AG04449 (cell line): ENCODE measurements at regions not wholly inside any gene's neighbourhood (a gene's known extent, or its start where the extent isn't known, plus 50 kb on each side); places are given as distances from the start of the nearest gene placed in this dataset.

Experiments used
- CTCF ChIA-PET: fragments of 350-600 bp; formaldehyde crosslinking; extraction: SDS; loops from one replicate; lab custom pipeline; 2021; ENCODE audit warnings: antibody characterized with exemption; lab: Yijun Ruan, JAX
- POLR2A ChIA-PET: fragments of 400-600, 350-600 bp; formaldehyde crosslinking; extraction: SDS; loops from one replicate; lab custom pipeline; 2020; ENCODE audit warnings: antibody characterized with exemption, inconsistent platforms; lab: Yijun Ruan, JAX
- DNase-seq: peaks from one replicate; pipeline ENCODE4 v3.0.0-alpha.2; 2010; ENCODE audit warnings: low read depth, low spot score
- H3K4me3 ChIP-seq: 2 replicates; pipeline ENCODE4 v1.5.1; 2011; ENCODE audit warnings: low read depth, mild to moderate bottlenecking, control low read depth, low read length
- CTCF ChIP-seq: IDR thresholded peaks from one replicate; pipeline ENCODE4 v1.5.1; 2011; ENCODE audit warnings: mild to moderate bottlenecking, moderate library complexity, low read length, control low read depth, inconsistent platforms; ENCODE audit not compliant: insufficient read depth; ENCODE audit errors: missing control alignments

DNA sequence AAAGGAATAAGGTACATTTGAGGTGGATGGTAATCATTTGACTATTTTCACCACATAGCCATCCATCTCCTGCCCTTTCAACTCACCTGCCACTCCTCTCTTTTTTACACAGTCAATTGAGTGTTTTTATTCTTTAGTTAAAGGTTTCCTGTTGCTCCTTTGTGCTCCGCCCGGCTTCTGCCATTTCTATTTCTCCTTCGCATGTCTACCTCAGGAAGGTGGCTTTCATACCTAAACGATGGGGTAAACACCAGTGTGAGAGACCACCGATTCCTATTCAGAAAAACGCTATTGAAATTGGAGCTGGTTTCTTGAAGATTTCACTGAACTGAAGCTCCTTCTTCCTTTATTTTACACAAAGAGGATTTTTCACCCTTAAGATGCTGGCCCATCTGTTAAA, 1628.0 kb upstream of the PIK3C3 start:
- CTCF ChIA-PET: no interaction called here

DNA sequence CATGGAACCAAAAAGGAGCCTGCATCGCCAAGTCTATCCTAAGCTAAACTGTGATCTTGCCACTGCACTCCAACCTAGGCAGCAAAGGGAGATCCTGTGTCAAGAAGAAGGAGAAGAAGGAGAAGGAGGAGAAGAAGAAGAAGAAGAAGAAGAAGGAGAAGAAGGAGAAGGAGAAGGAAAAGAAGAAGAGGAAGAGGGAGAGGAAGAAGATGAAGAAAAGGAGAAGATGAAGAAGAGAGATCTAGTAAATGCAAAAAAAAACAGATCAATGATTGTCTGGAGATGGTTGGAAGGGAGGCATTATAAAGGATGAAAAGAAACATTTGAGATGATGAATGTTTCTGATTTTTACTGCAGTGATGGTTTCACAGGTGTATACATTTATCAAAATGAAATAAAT, 1629.0 kb upstream of the PIK3C3 start:
- H3K4me3 ChIP-seq: no peak overlapping the region
- DNase-seq: no peak
- ChIA-PET CTCF (no interaction called here), POLR2A (no interaction called here)
- TF ChIP-seq CTCF: no peak

More for the DNA sequence above, 1628.0 kb upstream of the PIK3C3 start:
- TF ChIP-seq CTCF: no peak
- no peak overlapping the region for H3K4me3 ChIP-seq
- POLR2A ChIA-PET: no interaction called here
- no peak for DNase-seq

DNA sequence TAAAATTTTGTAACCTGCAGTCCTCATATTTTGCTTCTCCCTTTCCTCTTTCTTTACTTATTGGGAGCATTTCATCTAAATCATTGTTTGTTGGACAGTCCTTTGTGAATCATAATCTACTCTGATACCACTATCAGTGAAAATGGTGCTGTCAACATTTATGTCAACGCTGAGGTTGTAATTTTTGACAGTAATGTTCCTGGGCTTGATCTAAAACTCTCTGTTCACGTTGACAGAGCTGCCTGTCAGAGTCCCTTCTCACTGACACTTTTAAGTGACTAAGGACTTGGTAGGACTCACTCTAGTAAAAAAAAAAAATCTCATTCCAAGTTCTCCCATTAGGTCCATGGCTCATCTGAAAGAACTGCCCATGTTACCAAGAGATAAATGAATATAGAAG, 1640.8 kb upstream of the PIK3C3 start:
- ChIA-PET POLR2A (no interaction called here), CTCF (no interaction called here)
- H3K4me3 ChIP-seq: no peak overlapping the region
- no peak for TF ChIP-seq CTCF
- no peak for DNase-seq

GRCh38 chr18:40313030-40313642, 1641.9 kb upstream of the PIK3C3 start:
- no peak for DNase-seq
- ChIA-PET POLR2A (no interaction called here), CTCF (no interaction called here)
- no peak for TF ChIP-seq CTCF
- H3K4me3 ChIP-seq: no peak overlapping the region

DNA sequence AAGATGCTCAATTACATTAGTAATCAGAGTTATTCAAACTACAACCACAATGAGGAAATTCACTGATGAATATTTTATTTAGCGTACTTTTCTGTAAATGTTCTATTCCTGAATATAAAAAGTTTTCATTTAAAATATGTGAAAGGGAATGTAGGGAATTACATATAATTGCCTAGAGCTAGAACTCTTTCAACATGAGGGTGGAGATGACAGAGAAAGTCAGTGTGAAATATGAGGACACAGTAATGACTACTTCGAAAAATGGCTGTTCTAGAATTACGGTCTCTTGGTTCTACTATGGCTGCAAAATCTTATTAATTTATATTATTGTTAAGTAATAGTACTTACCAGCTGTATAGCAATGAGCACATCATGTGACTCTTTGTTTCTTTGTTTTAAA, 1647.4 kb upstream of the PIK3C3 start:
- CTCF ChIA-PET: no interaction called here
- POLR2A ChIA-PET: no interaction called here
- no peak for TF ChIP-seq CTCF
- no peak for DNase-seq
- no peak overlapping the region for H3K4me3 ChIP-seq

DNA sequence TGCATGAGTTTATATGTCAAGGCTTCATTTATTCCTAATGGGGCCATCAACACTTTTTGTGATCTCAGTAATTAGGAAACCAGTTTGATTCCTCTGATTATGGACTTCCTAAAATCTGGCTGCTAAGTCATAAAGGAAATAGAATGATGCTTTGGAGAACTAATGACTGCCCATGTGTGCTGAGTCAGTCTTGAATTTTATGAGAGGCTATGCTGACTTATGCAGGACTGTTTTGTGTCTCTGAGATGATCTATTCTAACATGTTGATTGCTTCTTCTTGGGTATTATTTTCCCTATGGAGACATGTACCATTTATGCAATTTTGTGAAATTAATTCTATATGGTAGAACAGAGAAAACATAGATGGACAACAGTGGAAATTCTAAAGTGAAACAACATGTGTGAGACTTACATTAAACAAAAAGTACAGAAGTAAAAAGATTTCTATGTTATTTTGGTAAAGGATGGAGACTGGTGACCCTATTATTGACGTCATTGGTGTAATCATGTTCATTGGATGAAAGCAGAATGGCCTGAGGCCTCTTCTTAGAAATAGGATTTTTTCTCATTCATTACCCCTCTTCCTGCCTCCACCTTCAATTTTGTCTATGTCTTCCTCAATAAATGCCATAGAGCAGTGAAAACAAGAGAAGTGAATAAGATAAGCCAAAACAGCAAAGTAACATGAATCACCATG, 1658.2 kb upstream of the PIK3C3 start:
- H3K4me3 ChIP-seq: no peak overlapping the region
- ChIA-PET POLR2A (no interaction called here), CTCF (no interaction called here)
- DNase-seq: no peak
- no peak for TF ChIP-seq CTCF
